H9 (cell line): ENCODE measurements at regions not wholly inside any gene's neighbourhood (a gene's known extent, or its start where the extent isn't known, plus 50 kb on each side); places are given as distances from the start of the nearest gene placed in this dataset.

Source experiments
- DNase-seq: peaks from one replicate; pipeline ENCODE4 v3.0.0-alpha.2; 2017
- H2AFZ ChIP-seq: one replicate; pipeline ENCODE4 v1.6.1; 2013; ENCODE audit warnings: mild to moderate bottlenecking, low read length, control low read depth, moderate library complexity
- H2AK5ac ChIP-seq: 2 replicates; pipeline ENCODE4 v1.6.1; 2013; ENCODE audit warnings: low read length, control low read depth, mixed read lengths; ENCODE audit not compliant: insufficient read length
- H2BK120ac ChIP-seq: one replicate; pipeline ENCODE4 v1.6.1; 2013; ENCODE audit warnings: low read depth, mild to moderate bottlenecking, low read length, control low read depth, inconsistent platforms; ENCODE audit not compliant: poor library complexity, severe bottlenecking
- H2BK12ac ChIP-seq: 2 replicates; pipeline ENCODE4 v1.6.1; 2013; ENCODE audit warnings: low read length, control low read depth, mixed read lengths, low read depth; ENCODE audit not compliant: insufficient read length
- H2BK15ac ChIP-seq: 2 replicates; pipeline ENCODE4 v1.6.1; 2013; ENCODE audit warnings: low read depth, low read length, control low read depth
- H2BK20ac ChIP-seq: one replicate; pipeline ENCODE4 v1.6.1; 2013; ENCODE audit warnings: low read depth, mild to moderate bottlenecking, low read length, control low read depth, inconsistent platforms; ENCODE audit not compliant: poor library complexity, severe bottlenecking
- H2BK5ac ChIP-seq: 2 replicates; pipeline ENCODE4 v1.6.1; 2013; ENCODE audit warnings: low read length, control low read depth, mixed read lengths; ENCODE audit not compliant: insufficient read length
- H3K14ac ChIP-seq: 2 replicates; pipeline ENCODE4 v1.6.1; 2013; ENCODE audit warnings: low read length, control low read depth; ENCODE audit not compliant: insufficient read depth
- H3K18ac ChIP-seq: 2 replicates; pipeline ENCODE4 v1.6.1; 2013; ENCODE audit warnings: low read depth, mild to moderate bottlenecking, mixed read lengths, low read length, control low read depth; ENCODE audit not compliant: insufficient read length
- H3K23ac ChIP-seq: 2 replicates; pipeline ENCODE4 v1.6.1; 2013; ENCODE audit warnings: low read length, control low read depth, mixed read lengths, low read depth; ENCODE audit not compliant: insufficient read length
- H3K23me2 ChIP-seq: 2 replicates; pipeline ENCODE4 v1.6.1; 2013; ENCODE audit warnings: low read depth, mild to moderate bottlenecking, mixed read lengths, low read length, control low read depth; ENCODE audit not compliant: insufficient read length, poor library complexity, severe bottlenecking
- H3K27ac ChIP-seq: 2 replicates; pipeline ENCODE4 v1.5.1; 2013; ENCODE audit warnings: low read length, control low read depth, mixed read lengths, low read depth; ENCODE audit not compliant: insufficient read length
- H3K27me3 ChIP-seq: 2 replicates; pipeline ENCODE4 v1.6.1; 2013; ENCODE audit warnings: low read length, control low read depth, inconsistent platforms; ENCODE audit not compliant: insufficient read depth
- H3K4ac ChIP-seq: 2 replicates; pipeline ENCODE4 v1.6.1; 2013; ENCODE audit warnings: low read depth, mild to moderate bottlenecking, control low read depth, inconsistent platforms, low read length, moderate library complexity
- H3K4me1 ChIP-seq: 2 replicates; pipeline ENCODE4 v1.6.1; 2013; ENCODE audit warnings: low read length, control low read depth, inconsistent platforms; ENCODE audit not compliant: insufficient read depth
- H3K4me2 ChIP-seq: 2 replicates; pipeline ENCODE4 v1.6.1; 2013; ENCODE audit warnings: low read length, control low read depth, mixed read lengths; ENCODE audit not compliant: insufficient read length, insufficient read depth
- H3K56ac ChIP-seq: 2 replicates; pipeline ENCODE4 v1.6.1; 2013; ENCODE audit warnings: low read depth, mild to moderate bottlenecking, mixed read lengths, low read length, control low read depth; ENCODE audit not compliant: insufficient read length
- H3K79me1 ChIP-seq: 2 replicates; pipeline ENCODE4 v1.6.1; 2013; ENCODE audit warnings: low read depth, mild to moderate bottlenecking, moderate library complexity, low read length, control low read depth, inconsistent platforms; ENCODE audit not compliant: insufficient read depth, poor library complexity, severe bottlenecking
- H3K79me2 ChIP-seq: 2 replicates; pipeline ENCODE4 v1.6.1; 2013; ENCODE audit warnings: low read length, control low read depth, inconsistent platforms; ENCODE audit not compliant: insufficient read depth
- H3K9ac ChIP-seq: 2 replicates; pipeline ENCODE4 v1.6.1; 2013; ENCODE audit warnings: low read length, control low read depth, mixed read lengths; ENCODE audit not compliant: insufficient read length; ENCODE audit errors: extremely low read depth
- H3K9me3 ChIP-seq: one replicate; pipeline ENCODE4 v1.6.1; 2013; ENCODE audit warnings: low read depth, low read length, inconsistent platforms; ENCODE audit not compliant: control insufficient read depth
- H3T11ph ChIP-seq: one replicate; pipeline ENCODE4 v1.6.1; 2013; ENCODE audit warnings: mild to moderate bottlenecking, low read length, control low read depth, inconsistent platforms
- H4K20me1 ChIP-seq: one replicate; pipeline ENCODE4 v1.6.1; 2013; ENCODE audit not compliant: control insufficient read depth, insufficient read length, insufficient read depth
- H4K5ac ChIP-seq: 2 replicates; pipeline ENCODE4 v1.6.1; 2013; ENCODE audit warnings: low read depth, mild to moderate bottlenecking, mixed read lengths, low read length, control low read depth; ENCODE audit not compliant: insufficient read length
- H4K8ac ChIP-seq: replicated peaks from 2 replicates; pipeline ENCODE4 v1.6.1; 2013; ENCODE audit warnings: low read length, control low read depth, mixed read lengths, low read depth; ENCODE audit not compliant: insufficient read length
- H4K91ac ChIP-seq: 2 replicates; pipeline ENCODE4 v1.6.1; 2013; ENCODE audit warnings: low read depth, mild to moderate bottlenecking, moderate library complexity, mixed read lengths, low read length, control low read depth; ENCODE audit not compliant: insufficient read length
- H3K27ac Mint-ChIP-seq, 3 experiments: 2 replicates in 2 of 3; 3 replicates in 1 of 3; pipeline ENCODE4 v1.8.0; 2020 to 2021; ENCODE audit warnings: mixed read lengths in 3 of 3, mild to moderate bottlenecking in 1 of 3, moderate library complexity in 1 of 3
- H3K27me3 Mint-ChIP-seq: 2 replicates; pipeline ENCODE4 v1.8.0; 2021; ENCODE audit warnings: low read depth, mild to moderate bottlenecking, moderate library complexity, mixed read lengths
- H3K36me3 Mint-ChIP-seq, 3 experiments: 2 replicates in 2 of 3; 3 replicates in 1 of 3; pipeline ENCODE4 v1.8.0; 2020 to 2021; ENCODE audit warnings: low read depth in 3 of 3, mixed read lengths in 3 of 3; ENCODE audit not compliant: insufficient read depth in 1 of 3
- H3K4me1 Mint-ChIP-seq, 2 experiments: 2 replicates each; pipeline ENCODE4 v1.8.0; 2020; ENCODE audit warnings: mixed read lengths in 2 of 2
- H3K4me3 Mint-ChIP-seq, 2 experiments: 2 replicates in 1 of 2; 3 replicates in 1 of 2; pipeline ENCODE4 v1.8.0; 2020 to 2021; ENCODE audit warnings: mild to moderate bottlenecking in 2 of 2, mixed read lengths in 2 of 2, moderate library complexity in 1 of 2
- H3K9me3 Mint-ChIP-seq, 2 experiments: 2 replicates in 1 of 2; 3 replicates in 1 of 2; pipeline ENCODE4 v1.8.0; 2020; ENCODE audit warnings: mild to moderate bottlenecking in 2 of 2, mixed read lengths in 2 of 2, moderate library complexity in 1 of 2
- WGBS: extraction: QIAGEN DNeasy Blood & Tissue Kit; methylation state at CpG from one replicate; pipeline ENCODE4 v1.1.7; 2013; ENCODE audit warnings: missing lambda C conversion rate, low lambda C conversion rate, mixed read lengths; ENCODE audit not compliant: insufficient read length; ENCODE audit errors: extremely low coverage; 5-methylcytosine and 5-hydroxymethylcytosine counted together
- TF ChIP-seq, protein P1 (sequence below): fragments of 200-600 bp; sonication (generic); conservative IDR thresholded peaks from 3 replicates; pipeline ENCODE4 v1.8.0; 2021; ENCODE audit warnings: antibody characterized with exemption, mild to moderate bottlenecking

DNA sequence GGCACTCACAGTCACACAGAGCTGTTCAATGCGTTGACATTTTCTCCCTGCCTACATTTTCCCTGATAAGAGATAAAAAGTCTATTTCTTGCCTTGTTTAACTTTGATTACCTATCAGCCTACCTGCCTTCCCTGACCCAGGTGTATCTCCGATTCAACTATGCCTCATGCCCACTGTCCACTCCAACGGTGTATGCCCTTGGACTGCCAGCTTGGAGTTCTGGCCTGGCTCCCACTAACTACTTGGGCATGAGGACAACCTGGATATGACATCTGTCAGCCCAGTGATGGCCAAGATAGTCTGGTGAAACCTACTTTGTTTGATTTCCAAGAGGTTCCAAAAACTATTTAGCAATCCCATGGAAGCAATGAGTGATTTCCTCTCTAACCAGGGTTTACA, 93.0 kb upstream of the PELI2 start:
- peaks cover 5 to 8% of the 10 kb centered on the region in 2 experiments; a peak in 1 of 4 replicates for H3K4me1 Mint-ChIP-seq

More for the DNA sequence above, 93.0 kb upstream of the PELI2 start:
- no peak for DNase-seq
- H2AK5ac ChIP-seq, result no peak overlapping the region
- H2BK20ac ChIP-seq, result no peak overlapping the region
- no peaks in the 10 kb centered on the region for H3K79me2 ChIP-seq
- H2BK5ac ChIP-seq, result no peak overlapping the region
- H3K18ac ChIP-seq, result no peak overlapping the region
- no peak overlapping the region for H2AFZ ChIP-seq
- H3K4me1 ChIP-seq, result no peaks in the 10 kb centered on the region; the same call in 1 of the 2 replicates
- H2BK12ac ChIP-seq, result no peak overlapping the region
- Mint-ChIP-seq H3K27me3 (no peaks in the 10 kb centered on the region), H3K27ac (no peak overlapping the region), H3K4me3 (no peak overlapping the region), H3K9me3 (peaks cover 2 to 6% of the 10 kb centered on the region in 2 experiments), H3K36me3 (peaks cover 0 to 2% (median 2%) of the 10 kb centered on the region in 3 experiments; a peak in 5 of 7 replicates)
- no CpG with 5 or more reads among the region's 3 CpGs for WGBS
- H3K79me1 ChIP-seq, result no peaks in the 10 kb centered on the region
- no peak overlapping the region for H4K8ac ChIP-seq
- no peak overlapping the region for H3K23ac ChIP-seq
- no peak overlapping the region for H4K5ac ChIP-seq
- no peaks in the 10 kb centered on the region for H3K9me3 ChIP-seq
- TF ChIP-seq, protein P1, sequence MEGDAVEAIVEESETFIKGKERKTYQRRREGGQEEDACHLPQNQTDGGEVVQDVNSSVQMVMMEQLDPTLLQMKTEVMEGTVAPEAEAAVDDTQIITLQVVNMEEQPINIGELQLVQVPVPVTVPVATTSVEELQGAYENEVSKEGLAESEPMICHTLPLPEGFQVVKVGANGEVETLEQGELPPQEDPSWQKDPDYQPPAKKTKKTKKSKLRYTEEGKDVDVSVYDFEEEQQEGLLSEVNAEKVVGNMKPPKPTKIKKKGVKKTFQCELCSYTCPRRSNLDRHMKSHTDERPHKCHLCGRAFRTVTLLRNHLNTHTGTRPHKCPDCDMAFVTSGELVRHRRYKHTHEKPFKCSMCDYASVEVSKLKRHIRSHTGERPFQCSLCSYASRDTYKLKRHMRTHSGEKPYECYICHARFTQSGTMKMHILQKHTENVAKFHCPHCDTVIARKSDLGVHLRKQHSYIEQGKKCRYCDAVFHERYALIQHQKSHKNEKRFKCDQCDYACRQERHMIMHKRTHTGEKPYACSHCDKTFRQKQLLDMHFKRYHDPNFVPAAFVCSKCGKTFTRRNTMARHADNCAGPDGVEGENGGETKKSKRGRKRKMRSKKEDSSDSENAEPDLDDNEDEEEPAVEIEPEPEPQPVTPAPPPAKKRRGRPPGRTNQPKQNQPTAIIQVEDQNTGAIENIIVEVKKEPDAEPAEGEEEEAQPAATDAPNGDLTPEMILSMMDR, result no peak
- no peak overlapping the region for H3T11ph ChIP-seq
- no peak overlapping the region for H4K91ac ChIP-seq
- H3K9ac ChIP-seq, result no peak overlapping the region
- H3K27me3 ChIP-seq, result no peaks in the 10 kb centered on the region
- H3K4me2 ChIP-seq, result no peak overlapping the region
- H4K20me1 ChIP-seq, result no peaks in the 10 kb centered on the region
- H2BK120ac ChIP-seq, result no peak overlapping the region
- no peak overlapping the region for H3K56ac ChIP-seq
- no peak overlapping the region for H2BK15ac ChIP-seq
- H3K4ac ChIP-seq, result no peak overlapping the region
- H3K27ac ChIP-seq, result no peak overlapping the region
- H3K23me2 ChIP-seq, result no peaks in the 10 kb centered on the region
- H3K14ac ChIP-seq, result no peak overlapping the region
